HEK293T (cell line): ENCODE measurements at regions not wholly inside any gene's neighbourhood (a gene's known extent, or its start where the extent isn't known, plus 50 kb on each side); places are given as distances from the start of the nearest gene placed in this dataset.

Experiments
- ARNT ChIP-seq: fragments of 450-650 bp; IDR thresholded peaks from 2 replicates; pipeline ENCODE4 v1.6.1; 2017; ENCODE audit warnings: mild to moderate bottlenecking
- CTBP1 ChIP-seq: fragments of 450-650 bp; IDR thresholded peaks from 2 replicates; pipeline ENCODE4 v1.6.1; 2016; ENCODE audit warnings: borderline replicate concordance
- FOXA1 ChIP-seq: fragments of 450-650 bp; IDR thresholded peaks from 2 replicates; pipeline ENCODE4 v1.6.1; 2016; ENCODE audit warnings: mild to moderate bottlenecking
- FOXK2 ChIP-seq: fragments of 450-650 bp; IDR thresholded peaks from 2 replicates; pipeline ENCODE4 v1.6.1; 2016; ENCODE audit warnings: mild to moderate bottlenecking
- SUZ12 ChIP-seq: fragments of 450-650 bp; IDR thresholded peaks from 2 replicates; pipeline ENCODE4 v1.6.1; 2016; ENCODE audit warnings: mild to moderate bottlenecking
- TARDBP ChIP-seq: fragments of 450-650 bp; IDR thresholded peaks from 2 replicates; pipeline ENCODE4 v1.6.1; 2016
- ZNF384 ChIP-seq: fragments of 450-650 bp; IDR thresholded peaks from 2 replicates; pipeline ENCODE4 v1.6.1; 2016
- TF ChIP-seq, protein P1 (sequence below): fragments of 450-650 bp; IDR thresholded peaks from 2 replicates; pipeline ENCODE4 v1.6.1; 2016

DNA sequence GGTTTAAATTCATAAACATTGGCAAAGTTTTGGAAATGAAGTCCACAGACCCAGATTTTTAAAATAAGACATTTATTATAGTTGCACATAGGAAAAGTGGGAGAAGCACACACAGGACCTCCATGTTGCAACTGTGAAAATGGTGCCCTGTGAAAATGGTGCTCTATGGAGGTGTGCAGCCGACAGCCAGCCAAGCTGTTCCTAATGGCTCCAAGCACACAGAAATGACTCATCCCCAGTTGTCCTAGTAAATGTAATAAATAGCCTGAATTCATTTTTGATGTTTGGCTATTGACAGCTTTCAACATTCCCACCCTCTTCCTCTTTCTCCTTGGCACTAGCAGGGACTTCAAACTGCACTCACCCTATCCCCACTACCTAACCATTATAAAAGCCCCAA is 590.9 kb downstream of the CAAP1 start:
- TF ChIP-seq SUZ12 (no peak), ARNT (no peak), FOXA1 (no peak), CTBP1 (no peak), TARDBP (no peak), FOXK2 (no peak), ZNF384 (no peak)
- TF ChIP-seq, protein P1, sequence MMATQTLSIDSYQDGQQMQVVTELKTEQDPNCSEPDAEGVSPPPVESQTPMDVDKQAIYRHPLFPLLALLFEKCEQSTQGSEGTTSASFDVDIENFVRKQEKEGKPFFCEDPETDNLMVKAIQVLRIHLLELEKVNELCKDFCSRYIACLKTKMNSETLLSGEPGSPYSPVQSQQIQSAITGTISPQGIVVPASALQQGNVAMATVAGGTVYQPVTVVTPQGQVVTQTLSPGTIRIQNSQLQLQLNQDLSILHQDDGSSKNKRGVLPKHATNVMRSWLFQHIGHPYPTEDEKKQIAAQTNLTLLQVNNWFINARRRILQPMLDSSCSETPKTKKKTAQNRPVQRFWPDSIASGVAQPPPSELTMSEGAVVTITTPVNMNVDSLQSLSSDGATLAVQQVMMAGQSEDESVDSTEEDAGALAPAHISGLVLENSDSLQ = no peak
